ENCODE measurements at regions not wholly inside any gene's neighbourhood (a gene's known extent, or its start where the extent isn't known, plus 50 kb on each side); places are given as distances from the start of the nearest gene placed in this dataset.

DNA sequence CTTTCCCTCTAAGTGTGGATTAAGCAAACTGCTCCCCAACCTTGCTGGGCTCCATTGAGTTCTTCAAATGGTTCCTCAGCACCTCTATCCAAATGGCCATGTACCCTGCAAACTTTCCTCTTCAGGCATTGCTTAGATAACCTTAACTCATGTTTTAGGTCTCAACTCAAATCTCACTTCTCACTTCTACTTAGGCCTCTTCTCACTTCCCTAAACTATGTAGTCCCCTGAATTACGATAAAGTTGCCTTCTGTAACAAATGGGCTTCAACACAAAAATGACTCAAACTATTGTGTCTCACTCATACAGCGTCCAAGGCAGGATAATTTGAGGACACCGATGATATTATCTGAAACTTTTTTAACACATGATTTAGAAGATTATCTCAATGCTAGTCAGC, 62.4 kb upstream of the STAC start:
- no peak for TF ChIP-seq POLR2AphosphoS5 (IDR thresholded peaks at IDR 0.05; ENCODE audit: insufficient read depth, low read depth, low read length)
- no peak for TF ChIP-seq JUN (IDR thresholded peaks at IDR 0.05; ENCODE audit: borderline replicate concordance, insufficient read depth, insufficient read length, low read depth)
- no peak for TF ChIP-seq FOS (IDR thresholded peaks at IDR 0.05; ENCODE audit: borderline replicate concordance, insufficient read depth, low read length)
- no peak for TF ChIP-seq MYC (IDR thresholded peaks at IDR 0.05; ENCODE audit: low read depth, low read length)
- dilution Hi-C loops (cut with MboI; ENCODE audit: extremely low pct_ligation_motif_present, low sequenced_read_pairs), result no loop called here
- Histone ChIP-seq H4K20me1 (replicated peaks; ENCODE audit: control insufficient read depth, extremely low read depth, insufficient read depth, low read length) (no peaks in the 10 kb centered on the region), H3K9ac (replicated peaks; ENCODE audit: extremely low read depth, insufficient read depth, low read length) (no peak overlapping the region), H3K36me3 (ENCODE audit: control insufficient read depth in 2 of 2, extremely low read depth in 1 of 2, insufficient read depth in 2 of 2, low read length in 2 of 2) (no peaks in the 10 kb centered on the region), H3K79me2 (ENCODE audit: control insufficient read depth, insufficient read depth, low read length) (no peaks in the 10 kb centered on the region), H3K4me2 (ENCODE audit: insufficient read depth, low read length) (no peak overlapping the region), H2AFZ (ENCODE audit: low read depth, low read length) (no peak overlapping the region), H3K4me3 (replicated peaks in 1 of 3; ENCODE audit: insufficient read depth in 1 of 3, low read depth in 1 of 3, low read length in 3 of 3) (no peak overlapping the region), H3K4me1 (ENCODE audit: control insufficient read depth, extremely low read depth, insufficient read depth, low read length) (no peaks in the 10 kb centered on the region), H3K9me1 (replicated peaks; ENCODE audit: control insufficient read depth, extremely low read depth, insufficient read depth, low read length) (no peaks in the 10 kb centered on the region), H3K9me3 (replicated peaks; ENCODE audit: control insufficient read depth, insufficient read depth, low read length) (no peaks in the 10 kb centered on the region), H3K27ac (ENCODE audit: insufficient read depth, low read depth, low read length) (no peak overlapping the region), H3K27me3 (ENCODE audit: control insufficient read depth in 2 of 2, insufficient read depth in 2 of 2, low read length in 2 of 2) (no peaks in the 10 kb centered on the region)
- DNase-seq (ENCODE audit: low read depth, low spot score) (no peak), FAIRE-seq (no peak)
- CTCF ChIA-PET, result no interaction called here
- BruUV-seq (replicated peaks), result no TSS peak
- POLR2A ChIA-PET, result no interaction called here
- intact Hi-C loops (cut with micrococcal nuclease), result no loop called here

DNA sequence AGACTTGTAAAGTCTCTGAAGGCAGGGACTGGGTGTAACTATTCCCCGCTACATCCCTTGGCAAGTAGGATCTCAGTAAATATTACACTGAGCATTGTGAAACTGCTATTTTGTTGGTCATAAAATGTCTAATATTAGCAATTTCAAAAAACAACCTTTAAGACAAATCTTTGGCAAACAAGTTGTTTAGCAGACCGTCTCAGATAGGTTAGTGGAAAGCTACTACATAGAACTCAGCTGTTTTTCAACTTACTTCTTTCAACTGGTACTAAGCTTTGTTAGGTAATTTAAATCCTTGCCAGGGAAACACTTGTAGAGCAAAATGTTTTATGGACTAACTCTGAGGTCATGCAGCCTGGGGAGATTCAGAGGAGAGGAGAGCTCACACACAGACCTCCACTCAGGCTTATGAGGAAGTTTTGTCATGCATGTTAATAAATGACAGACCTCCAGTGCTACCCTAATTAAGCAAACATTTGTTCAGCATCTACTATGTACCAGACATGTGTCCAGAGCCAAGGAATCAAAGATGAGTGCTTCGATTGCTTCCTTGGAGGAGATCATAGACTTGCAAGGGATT, 61.6 kb upstream of the STAC start:
- POLR2A ChIA-PET, result no interaction called here
- DNase-seq (ENCODE audit: low read depth, low spot score) (no peak), FAIRE-seq (no peak)
- no TSS peak for BruUV-seq (replicated peaks)
- dilution Hi-C loops (cut with MboI; ENCODE audit: extremely low pct_ligation_motif_present, low sequenced_read_pairs) (no loop called here), intact Hi-C loops (cut with micrococcal nuclease) (no loop called here)
- TF ChIP-seq, protein P1, sequence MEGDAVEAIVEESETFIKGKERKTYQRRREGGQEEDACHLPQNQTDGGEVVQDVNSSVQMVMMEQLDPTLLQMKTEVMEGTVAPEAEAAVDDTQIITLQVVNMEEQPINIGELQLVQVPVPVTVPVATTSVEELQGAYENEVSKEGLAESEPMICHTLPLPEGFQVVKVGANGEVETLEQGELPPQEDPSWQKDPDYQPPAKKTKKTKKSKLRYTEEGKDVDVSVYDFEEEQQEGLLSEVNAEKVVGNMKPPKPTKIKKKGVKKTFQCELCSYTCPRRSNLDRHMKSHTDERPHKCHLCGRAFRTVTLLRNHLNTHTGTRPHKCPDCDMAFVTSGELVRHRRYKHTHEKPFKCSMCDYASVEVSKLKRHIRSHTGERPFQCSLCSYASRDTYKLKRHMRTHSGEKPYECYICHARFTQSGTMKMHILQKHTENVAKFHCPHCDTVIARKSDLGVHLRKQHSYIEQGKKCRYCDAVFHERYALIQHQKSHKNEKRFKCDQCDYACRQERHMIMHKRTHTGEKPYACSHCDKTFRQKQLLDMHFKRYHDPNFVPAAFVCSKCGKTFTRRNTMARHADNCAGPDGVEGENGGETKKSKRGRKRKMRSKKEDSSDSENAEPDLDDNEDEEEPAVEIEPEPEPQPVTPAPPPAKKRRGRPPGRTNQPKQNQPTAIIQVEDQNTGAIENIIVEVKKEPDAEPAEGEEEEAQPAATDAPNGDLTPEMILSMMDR (IDR thresholded peaks at IDR 0.05; ENCODE audit: extremely low read depth in 1 of 2, insufficient read depth in 1 of 2, low read depth in 1 of 2, low read length in 2 of 2), result no peak
- TF ChIP-seq POLR2AphosphoS5 (IDR thresholded peaks at IDR 0.05; ENCODE audit: insufficient read depth, low read depth, low read length), result no peak
- Histone ChIP-seq H3K9me3 (replicated peaks; ENCODE audit: control insufficient read depth, insufficient read depth, low read length) (no peaks in the 10 kb centered on the region), H3K4me1 (ENCODE audit: control insufficient read depth, extremely low read depth, insufficient read depth, low read length) (no peaks in the 10 kb centered on the region), H3K9me1 (replicated peaks; ENCODE audit: control insufficient read depth, extremely low read depth, insufficient read depth, low read length) (no peaks in the 10 kb centered on the region), H4K20me1 (replicated peaks; ENCODE audit: control insufficient read depth, extremely low read depth, insufficient read depth, low read length) (no peaks in the 10 kb centered on the region), H3K4me3 (replicated peaks in 1 of 3; ENCODE audit: insufficient read depth in 1 of 3, low read depth in 1 of 3, low read length in 3 of 3) (no peak overlapping the region), H3K36me3 (ENCODE audit: control insufficient read depth in 2 of 2, extremely low read depth in 1 of 2, insufficient read depth in 2 of 2, low read length in 2 of 2) (no peaks in the 10 kb centered on the region), H3K9ac (replicated peaks; ENCODE audit: extremely low read depth, insufficient read depth, low read length) (no peak overlapping the region), H3K4me2 (ENCODE audit: insufficient read depth, low read length) (no peak overlapping the region), H3K27me3 (ENCODE audit: control insufficient read depth in 2 of 2, insufficient read depth in 2 of 2, low read length in 2 of 2) (no peaks in the 10 kb centered on the region), H2AFZ (ENCODE audit: low read depth, low read length) (no peak overlapping the region), H3K79me2 (ENCODE audit: control insufficient read depth, insufficient read depth, low read length) (no peaks in the 10 kb centered on the region), H3K27ac (ENCODE audit: insufficient read depth, low read depth, low read length) (no peak overlapping the region)
- CTCF ChIA-PET, result no interaction called here
